OCI-LY7 (cell line): ENCODE measurements at regions not wholly inside any gene's neighbourhood (a gene's known extent, or its start where the extent isn't known, plus 50 kb on each side); places are given as distances from the start of the nearest gene placed in this dataset.

ENCODE experiments used
- BruUV-seq: library from RNA; stranded (reverse); fragments of 400-500 nt; replicated peaks from 2 replicates; lab custom pipeline; 2021; lab: Mats Ljungman, UMichigan
- CTCF ChIA-PET: fragments of 300-600 bp; sonication (Branson Sonifier 250); formaldehyde crosslinking; loops from one replicate; lab custom pipeline; 2022; ENCODE audit warnings: antibody characterized with exemption; ENCODE audit not compliant: unreplicated experiment; lab: Charles Lee
- POLR2A ChIA-PET: fragments of 300-600 bp; sonication (Branson Sonifier 250); formaldehyde crosslinking; loops from one replicate; lab custom pipeline; 2022; ENCODE audit warnings: antibody characterized with exemption; lab: Charles Lee
- DNase-seq: peaks from one replicate; pipeline ENCODE4 v3.0.0-alpha.2; 2015; ENCODE audit warnings: low spot score
- H2AFZ ChIP-seq: fragments of 200-600 bp; sonication (generic), shearing (Covaris generic); 2 replicates; pipeline ENCODE4 v1.6.1; 2014; ENCODE audit warnings: mild to moderate bottlenecking, antibody characterized with exemption, low read length, moderate library complexity
- H3K27ac ChIP-seq: fragments of 200-600 bp; sonication (generic); 2 replicates; pipeline ENCODE4 v1.5.1; 2014; ENCODE audit warnings: mixed run types, low read depth, mild to moderate bottlenecking, moderate library complexity, low read length, inconsistent platforms; ENCODE audit not compliant: poor library complexity, severe bottlenecking
- H3K36me3 ChIP-seq: fragments of 200-600 bp; sonication (generic); 2 replicates; pipeline ENCODE4 v1.6.1; 2014; ENCODE audit warnings: mild to moderate bottlenecking, antibody characterized with exemption, low read length, moderate library complexity, mixed read lengths; ENCODE audit not compliant: insufficient read depth
- H3K4me1 ChIP-seq: fragments of 200-600 bp; sonication (generic); 2 replicates; pipeline ENCODE4 v1.5.1; 2014; ENCODE audit warnings: mild to moderate bottlenecking, low read length; ENCODE audit not compliant: insufficient read depth, poor library complexity, severe bottlenecking
- H3K4me2 ChIP-seq: fragments of 200-600 bp; sonication (generic); 2 replicates; pipeline ENCODE4 v1.6.1; 2014; ENCODE audit warnings: mild to moderate bottlenecking, low read length
- H3K4me3 ChIP-seq: fragments of 200-600 bp; sonication (generic); 2 replicates; pipeline ENCODE4 v1.5.1; 2014; ENCODE audit warnings: mild to moderate bottlenecking, low read depth, low read length; ENCODE audit not compliant: poor library complexity, severe bottlenecking
- H3K79me2 ChIP-seq: fragments of 200-600 bp; sonication (generic); 2 replicates; pipeline ENCODE4 v1.6.1; 2016; ENCODE audit warnings: low read depth, mild to moderate bottlenecking, low read length, moderate library complexity, mixed read lengths; ENCODE audit not compliant: insufficient read depth
- H3K9me2 ChIP-seq: fragments of 200-600 bp; sonication (generic); 2 replicates; pipeline ENCODE4 v1.6.1; 2016; ENCODE audit warnings: mild to moderate bottlenecking, low read length, mixed read lengths; ENCODE audit not compliant: insufficient read depth
- H3K9me3 ChIP-seq: fragments of 200-600 bp; sonication (generic); 2 replicates; pipeline ENCODE4 v1.6.1; 2014; ENCODE audit warnings: mild to moderate bottlenecking, mixed run types, low read length, mixed read lengths
- H4K20me1 ChIP-seq: fragments of 200-600 bp; sonication (generic); 2 replicates; pipeline ENCODE4 v1.6.1; 2014; ENCODE audit warnings: mild to moderate bottlenecking, antibody characterized with exemption, low read length, moderate library complexity, mixed read lengths; ENCODE audit not compliant: insufficient read depth
- EZH2phosphoT487 ChIP-seq: fragments of 200-600 bp; sonication (generic); IDR thresholded peaks from 2 replicates; pipeline ENCODE4 v1.6.1; 2018; ENCODE audit warnings: low read depth, borderline replicate concordance, mild to moderate bottlenecking, mixed run types, antibody characterized with exemption, low read length, moderate library complexity, mixed read lengths
- intact Hi-C: fragments of 100-400 bp; cut with micrococcal nuclease; formaldehyde crosslinking; loops from one replicate; pipeline ENCODE4 v1.10.0; 2022; ENCODE audit not compliant: unreplicated experiment
- TF ChIP-seq, protein P1 (sequence below): fragments of 200-600 bp; sonication (generic); conservative IDR thresholded peaks from 2 replicates; pipeline ENCODE4 v1.5.1; 2014; ENCODE audit warnings: mild to moderate bottlenecking, antibody characterized with exemption, low read length, moderate library complexity, mixed read lengths

GRCh38 chr12:47507221-47507620, 198.6 kb downstream of the RPAP3 start:
- H3K4me3 ChIP-seq, result no peak overlapping the region
- H3K9me3 ChIP-seq, result no peaks in the 10 kb centered on the region
- H4K20me1 ChIP-seq, result no peaks in the 10 kb centered on the region
- BruUV-seq, result no TSS peak
- POLR2A ChIA-PET, result no interaction called here
- H3K9me2 ChIP-seq, result no peaks in the 10 kb centered on the region
- no peak overlapping the region for H3K4me2 ChIP-seq
- CTCF ChIA-PET, result no interaction called here
- no peak overlapping the region for H2AFZ ChIP-seq
- H3K79me2 ChIP-seq, result no peaks in the 10 kb centered on the region
- intact Hi-C loops, result no loop called here
- no peaks in the 10 kb centered on the region for H3K36me3 ChIP-seq
- H3K4me1 ChIP-seq, result no peaks in the 10 kb centered on the region
- no peak for TF ChIP-seq EZH2phosphoT487
- TF ChIP-seq, protein P1, sequence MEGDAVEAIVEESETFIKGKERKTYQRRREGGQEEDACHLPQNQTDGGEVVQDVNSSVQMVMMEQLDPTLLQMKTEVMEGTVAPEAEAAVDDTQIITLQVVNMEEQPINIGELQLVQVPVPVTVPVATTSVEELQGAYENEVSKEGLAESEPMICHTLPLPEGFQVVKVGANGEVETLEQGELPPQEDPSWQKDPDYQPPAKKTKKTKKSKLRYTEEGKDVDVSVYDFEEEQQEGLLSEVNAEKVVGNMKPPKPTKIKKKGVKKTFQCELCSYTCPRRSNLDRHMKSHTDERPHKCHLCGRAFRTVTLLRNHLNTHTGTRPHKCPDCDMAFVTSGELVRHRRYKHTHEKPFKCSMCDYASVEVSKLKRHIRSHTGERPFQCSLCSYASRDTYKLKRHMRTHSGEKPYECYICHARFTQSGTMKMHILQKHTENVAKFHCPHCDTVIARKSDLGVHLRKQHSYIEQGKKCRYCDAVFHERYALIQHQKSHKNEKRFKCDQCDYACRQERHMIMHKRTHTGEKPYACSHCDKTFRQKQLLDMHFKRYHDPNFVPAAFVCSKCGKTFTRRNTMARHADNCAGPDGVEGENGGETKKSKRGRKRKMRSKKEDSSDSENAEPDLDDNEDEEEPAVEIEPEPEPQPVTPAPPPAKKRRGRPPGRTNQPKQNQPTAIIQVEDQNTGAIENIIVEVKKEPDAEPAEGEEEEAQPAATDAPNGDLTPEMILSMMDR, result no peak
- DNase-seq, result no peak
- no peak overlapping the region for H3K27ac ChIP-seq

DNA sequence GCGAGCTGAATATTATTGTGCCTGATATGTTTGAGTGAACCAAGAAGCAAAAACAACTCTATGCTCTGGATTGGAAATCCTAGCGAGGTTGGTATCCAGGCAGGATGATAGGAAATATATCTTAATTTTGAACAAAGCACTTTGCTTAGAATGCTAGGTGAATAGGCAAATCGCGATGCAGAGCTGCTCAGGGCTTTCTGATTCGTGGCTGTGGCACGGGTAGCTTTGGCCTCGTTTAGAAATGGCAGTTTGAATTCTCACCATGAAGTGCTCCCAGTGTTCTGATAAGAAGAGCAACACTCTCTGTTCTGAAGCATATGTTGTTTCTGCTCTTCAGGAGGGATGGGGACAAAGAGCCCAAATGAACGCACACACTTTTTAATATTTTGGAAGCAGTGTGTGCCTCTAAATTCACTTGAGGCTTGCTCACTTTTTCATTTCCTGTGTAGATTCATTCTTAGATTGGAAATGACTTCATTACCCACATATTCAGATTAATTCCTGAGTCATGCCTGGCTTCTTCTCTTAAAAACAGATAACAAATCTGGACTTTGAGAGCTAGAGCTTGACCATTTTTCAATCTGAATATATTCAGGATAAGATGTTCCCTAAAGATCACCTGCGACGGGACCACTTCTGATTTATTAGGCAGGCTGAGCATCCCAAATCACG, 200.9 kb downstream of the RPAP3 start:
- no TSS peak for BruUV-seq

DNA sequence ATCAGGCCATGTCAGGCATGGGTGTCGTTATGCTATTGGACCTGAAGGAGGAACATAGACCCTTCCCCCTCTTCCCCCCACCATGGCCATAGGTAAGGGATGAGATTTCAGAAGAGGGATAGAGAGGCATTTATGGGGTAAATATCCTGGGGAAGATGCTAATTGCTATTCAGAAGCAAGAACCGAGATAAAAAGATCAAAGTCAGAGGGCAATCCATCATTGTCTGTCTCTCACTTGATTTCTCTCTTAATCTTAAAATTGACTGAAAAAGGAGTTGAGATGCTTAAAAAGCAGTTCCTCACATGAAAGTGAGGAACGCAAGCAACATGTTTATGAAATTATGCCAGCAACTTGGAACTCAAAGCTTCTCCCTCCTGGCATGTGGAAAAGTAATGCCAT, 212.0 kb downstream of the RPAP3 start:
- no peaks in the 10 kb centered on the region for H3K9me2 ChIP-seq
- no peak overlapping the region for H3K27ac ChIP-seq
- no peak overlapping the region for H3K4me3 ChIP-seq
- no peak for DNase-seq
- TF ChIP-seq EZH2phosphoT487, result no peak
- TF ChIP-seq, protein P1, result no peak
- H3K4me2 ChIP-seq, result no peak overlapping the region
- intact Hi-C loops, result no loop called here
- H3K9me3 ChIP-seq, result no peaks in the 10 kb centered on the region
- CTCF ChIA-PET, result no interaction called here
- H3K4me1 ChIP-seq, result no peaks in the 10 kb centered on the region
- H4K20me1 ChIP-seq, result no peaks in the 10 kb centered on the region
- H2AFZ ChIP-seq, result no peak overlapping the region
- POLR2A ChIA-PET, result no interaction called here
- no peaks in the 10 kb centered on the region for H3K79me2 ChIP-seq
- BruUV-seq, result no TSS peak
- no peaks in the 10 kb centered on the region for H3K36me3 ChIP-seq

More for the DNA sequence above, 200.9 kb downstream of the RPAP3 start:
- no peaks in the 10 kb centered on the region for H4K20me1 ChIP-seq
- no peak for DNase-seq
- TF ChIP-seq, protein P1, result no peak
- TF ChIP-seq EZH2phosphoT487, result no peak
- ChIA-PET POLR2A (no interaction called here), CTCF (no interaction called here)
- no peaks in the 10 kb centered on the region for H3K4me1 ChIP-seq
- H3K36me3 ChIP-seq, result no peaks in the 10 kb centered on the region
- no peak overlapping the region for H2AFZ ChIP-seq
- no peaks in the 10 kb centered on the region for H3K9me3 ChIP-seq
- no peaks in the 10 kb centered on the region for H3K9me2 ChIP-seq
- H3K27ac ChIP-seq, result no peak overlapping the region
- no peak overlapping the region for H3K4me3 ChIP-seq
- no peak overlapping the region for H3K4me2 ChIP-seq
- H3K79me2 ChIP-seq, result no peaks in the 10 kb centered on the region
- intact Hi-C loops, result no loop called here
